Smooth muscle cell (in vitro differentiated cells): ENCODE measurements at regions not wholly inside any gene's neighbourhood (a gene's known extent, or its start where the extent isn't known, plus 50 kb on each side); places are given as distances from the start of the nearest gene placed in this dataset.

Experiments
- DNase-seq: peaks from one replicate; lab custom pipeline; 2025; ENCODE audit not compliant: unreplicated experiment; lab: John Stamatoyannopoulos, UW
- H2AFZ ChIP-seq: fragments of 200-600 bp; sonication (generic); 2 replicates; pipeline ENCODE4 v1.6.0; 2016; ENCODE audit warnings: antibody characterized with exemption, low read depth, mild to moderate bottlenecking
- H3F3A ChIP-seq: fragments of 200-600 bp; sonication (generic); 2 replicates; pipeline ENCODE4 v1.6.0; 2017; ENCODE audit warnings: antibody characterized with exemption, low read depth
- H3K27ac ChIP-seq: fragments of 200-600 bp; sonication (generic); 2 replicates; pipeline ENCODE4 v1.5.1; 2016; ENCODE audit warnings: low read depth, mild to moderate bottlenecking
- H3K27me3 ChIP-seq: fragments of 200-600 bp; sonication (generic); 2 replicates; pipeline ENCODE4 v1.6.1; 2016; ENCODE audit warnings: low read depth, mild to moderate bottlenecking
- H3K36me3 ChIP-seq: fragments of 200-600 bp; sonication (generic); 2 replicates; pipeline ENCODE4 v1.5.1; 2016; ENCODE audit warnings: low read depth
- H3K4me1 ChIP-seq: fragments of 200-600 bp; sonication (generic); 2 replicates; pipeline ENCODE4 v1.5.1; 2016; ENCODE audit warnings: low read depth
- H3K4me2 ChIP-seq: fragments of 200-600 bp; sonication (generic); 2 replicates; pipeline ENCODE4 v1.6.0; 2016; ENCODE audit warnings: mild to moderate bottlenecking
- H3K4me3 ChIP-seq: fragments of 200-600 bp; sonication (generic); 2 replicates; pipeline ENCODE4 v1.5.1; 2016; ENCODE audit warnings: mild to moderate bottlenecking
- H3K79me2 ChIP-seq: fragments of 200-600 bp; sonication (generic); 2 replicates; pipeline ENCODE4 v1.6.0; 2016; ENCODE audit warnings: low read depth, mild to moderate bottlenecking
- H3K9ac ChIP-seq: fragments of 200-600 bp; sonication (generic); 2 replicates; pipeline ENCODE4 v1.6.0; 2016; ENCODE audit warnings: low read depth
- H3K9me3 ChIP-seq: fragments of 200-600 bp; sonication (generic); replicated peaks from 2 replicates; pipeline ENCODE4 v1.5.1; 2016; ENCODE audit warnings: low read depth
- H4K20me1 ChIP-seq: fragments of 200-600 bp; sonication (generic); 2 replicates; pipeline ENCODE4 v1.6.0; 2016; ENCODE audit warnings: low read depth
- WGBS: methylation state at CpG from one replicate; pipeline ENCODE4 v1.1.7; 2016; ENCODE audit warnings: low lambda C conversion rate; 5-methylcytosine and 5-hydroxymethylcytosine counted together
- TF ChIP-seq, protein P1 (sequence below): fragments of 200-600 bp; sonication (generic); IDR thresholded peaks from 2 replicates; pipeline ENCODE4 v1.5.1; 2017; ENCODE audit warnings: borderline replicate concordance, mild to moderate bottlenecking, antibody characterized with exemption; ENCODE audit not compliant: insufficient read depth, poor library complexity, severe bottlenecking

DNA sequence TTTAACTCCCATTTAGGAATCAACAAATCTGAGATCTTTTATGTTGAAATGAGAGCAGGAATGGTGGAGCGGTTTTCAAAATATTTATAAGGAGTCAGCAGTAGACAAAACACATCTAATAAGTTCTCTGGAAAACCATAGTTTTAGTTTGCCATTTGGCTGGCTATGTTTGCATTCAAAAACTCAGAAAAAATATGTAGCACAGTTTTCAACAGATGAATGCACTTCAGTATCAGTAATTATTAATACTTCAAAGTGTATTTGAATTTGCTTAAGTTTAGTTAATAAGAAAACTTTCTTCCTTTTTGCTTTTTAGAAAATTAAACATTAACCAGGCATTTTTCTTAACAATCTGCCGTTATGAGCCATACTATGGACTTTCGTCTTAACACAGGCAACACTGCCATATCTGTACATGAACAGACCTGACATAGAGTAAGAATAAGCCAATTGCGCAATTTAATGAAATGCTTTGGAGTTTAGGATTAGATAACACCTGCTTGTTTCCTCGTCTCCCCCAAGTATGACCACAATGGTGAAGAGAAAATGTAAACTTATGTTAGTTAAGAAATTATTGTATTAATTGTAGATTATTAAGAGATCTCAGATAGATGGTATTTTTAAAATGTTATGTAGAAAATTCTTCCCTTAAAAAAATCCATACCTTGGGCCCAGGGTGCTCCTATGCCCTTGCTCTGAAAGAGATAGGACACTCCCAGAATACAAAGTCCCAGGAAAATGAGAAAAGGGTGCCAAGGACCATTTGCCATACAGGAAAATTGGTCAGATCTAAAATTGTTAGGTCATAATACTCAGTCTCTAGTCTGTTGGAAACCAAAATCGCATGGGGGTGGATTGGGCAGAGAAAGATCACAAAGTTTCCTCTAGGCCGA, 552.3 kb upstream of the ARGLU1 start:
- no peaks in the 10 kb centered on the region for H3F3A ChIP-seq
- H3K36me3 ChIP-seq = no peaks in the 10 kb centered on the region
- no peak overlapping the region for H3K4me3 ChIP-seq
- TF ChIP-seq, protein P1, sequence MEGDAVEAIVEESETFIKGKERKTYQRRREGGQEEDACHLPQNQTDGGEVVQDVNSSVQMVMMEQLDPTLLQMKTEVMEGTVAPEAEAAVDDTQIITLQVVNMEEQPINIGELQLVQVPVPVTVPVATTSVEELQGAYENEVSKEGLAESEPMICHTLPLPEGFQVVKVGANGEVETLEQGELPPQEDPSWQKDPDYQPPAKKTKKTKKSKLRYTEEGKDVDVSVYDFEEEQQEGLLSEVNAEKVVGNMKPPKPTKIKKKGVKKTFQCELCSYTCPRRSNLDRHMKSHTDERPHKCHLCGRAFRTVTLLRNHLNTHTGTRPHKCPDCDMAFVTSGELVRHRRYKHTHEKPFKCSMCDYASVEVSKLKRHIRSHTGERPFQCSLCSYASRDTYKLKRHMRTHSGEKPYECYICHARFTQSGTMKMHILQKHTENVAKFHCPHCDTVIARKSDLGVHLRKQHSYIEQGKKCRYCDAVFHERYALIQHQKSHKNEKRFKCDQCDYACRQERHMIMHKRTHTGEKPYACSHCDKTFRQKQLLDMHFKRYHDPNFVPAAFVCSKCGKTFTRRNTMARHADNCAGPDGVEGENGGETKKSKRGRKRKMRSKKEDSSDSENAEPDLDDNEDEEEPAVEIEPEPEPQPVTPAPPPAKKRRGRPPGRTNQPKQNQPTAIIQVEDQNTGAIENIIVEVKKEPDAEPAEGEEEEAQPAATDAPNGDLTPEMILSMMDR = no peak
- no peak overlapping the region for H3K27ac ChIP-seq
- WGBS = 92% methylated on average over 7 of the region's 7 CpGs
- H4K20me1 ChIP-seq = no peaks in the 10 kb centered on the region
- no peak overlapping the region for H3K4me2 ChIP-seq
- H3K27me3 ChIP-seq = peaks cover 1% of the 10 kb centered on the region
- H3K9ac ChIP-seq = no peak overlapping the region
- no peak overlapping the region for H2AFZ ChIP-seq
- peaks cover 11% of the 10 kb centered on the region for H3K4me1 ChIP-seq
- no peaks in the 10 kb centered on the region for H3K9me3 ChIP-seq
- no peaks in the 10 kb centered on the region for H3K79me2 ChIP-seq
- DNase-seq = no peak

- no peak overlapping the region for H3K4me3 ChIP-seq
- TF ChIP-seq, protein P1 = no peak
- H3K27ac ChIP-seq = no peak overlapping the region
- H4K20me1 ChIP-seq = no peaks in the 10 kb centered on the region
- no peak for DNase-seq
- H3K36me3 ChIP-seq = no peaks in the 10 kb centered on the region
- no peaks in the 10 kb centered on the region for H3K79me2 ChIP-seq
- no peaks in the 10 kb centered on the region for H3K27me3 ChIP-seq
- no peaks in the 10 kb centered on the region for H3F3A ChIP-seq
- H3K4me2 ChIP-seq = no peak overlapping the region
- no peak overlapping the region for H3K9ac ChIP-seq
- peaks cover 11% of the 10 kb centered on the region for H3K4me1 ChIP-seq
- no peak overlapping the region for H2AFZ ChIP-seq
- 60% methylated on average over 5 of the region's 5 CpGs for WGBS
- H3K9me3 ChIP-seq = no peaks in the 10 kb centered on the region
Observed at GRCh38 chr13:107118506-107118905, 550.6 kb upstream of the ARGLU1 start.

DNA sequence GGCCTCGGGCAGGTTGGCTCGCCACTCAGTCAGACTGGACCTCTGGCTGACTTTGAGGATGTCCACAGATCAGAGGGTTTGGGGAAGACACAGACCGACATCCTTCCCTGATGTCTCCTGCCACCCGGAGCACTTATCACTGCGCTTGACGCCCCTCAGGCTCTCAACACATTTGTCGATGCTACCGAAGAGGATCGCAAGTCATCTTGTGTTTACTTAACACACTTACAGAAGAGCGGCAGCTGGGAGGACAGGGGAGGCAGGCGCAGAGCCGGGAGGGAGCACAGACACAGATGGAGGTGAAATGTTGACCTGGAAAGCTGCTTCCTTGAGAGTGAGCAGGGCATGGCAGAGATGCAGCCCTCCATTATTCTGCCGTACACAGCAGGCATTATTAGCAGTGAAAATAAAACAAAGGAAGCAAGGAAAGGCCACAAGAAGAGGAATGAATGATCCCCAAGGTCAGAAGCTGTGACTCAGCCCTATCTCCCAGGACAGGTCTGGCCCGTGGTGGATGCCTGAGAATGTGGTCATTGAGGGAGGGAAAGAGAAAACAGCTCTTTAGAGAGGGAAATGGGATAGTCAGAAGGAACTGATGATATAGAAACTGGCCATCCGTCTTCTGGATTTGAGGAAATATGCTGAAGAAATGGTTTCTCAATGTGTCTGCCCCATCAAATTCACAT, 549.5 kb upstream of the ARGLU1 start:
- Histone ChIP-seq H4K20me1 (no peaks in the 10 kb centered on the region), H3K4me2 (no peak overlapping the region), H3K79me2 (no peaks in the 10 kb centered on the region), H3K4me3 (no peak overlapping the region), H3K4me1 (peaks cover 11% of the 10 kb centered on the region), H3K9me3 (no peaks in the 10 kb centered on the region), H3K36me3 (no peaks in the 10 kb centered on the region), H3K9ac (no peak overlapping the region), H3F3A (no peaks in the 10 kb centered on the region), H3K27ac (no peak overlapping the region), H2AFZ (no peak overlapping the region), H3K27me3 (no peaks in the 10 kb centered on the region)
- 86% methylated on average over 15 of the region's 15 CpGs for WGBS
- TF ChIP-seq, protein P1 = no peak
- no peak for DNase-seq
